Nephron progenitor cell (in vitro differentiated cells): ENCODE measurements at regions not wholly inside any gene's neighbourhood (a gene's known extent, or its start where the extent isn't known, plus 50 kb on each side); places are given as distances from the start of the nearest gene placed in this dataset.
A peak's percentile ranks its signal among the peaks of the same experiment; 100 is the strongest.

Source experiments
- DNase-seq: peaks from one replicate; pipeline ENCODE4 v3.0.0; 2021
- H3K27ac Mint-ChIP-seq: 2 replicates; pipeline ENCODE4 v1.8.0; 2021; ENCODE audit warnings: mild to moderate bottlenecking, moderate library complexity, mixed read lengths
- H3K27me3 Mint-ChIP-seq: 2 replicates; pipeline ENCODE4 v1.8.0; 2021; ENCODE audit warnings: mild to moderate bottlenecking, low read depth, mixed read lengths; ENCODE audit not compliant: poor library complexity
- H3K36me3 Mint-ChIP-seq: 2 replicates; pipeline ENCODE4 v1.8.0; 2021; ENCODE audit warnings: low read depth, mixed read lengths
- H3K4me1 Mint-ChIP-seq: 2 replicates; pipeline ENCODE4 v1.8.0; 2021; ENCODE audit warnings: mixed read lengths
- H3K4me3 Mint-ChIP-seq: 2 replicates; pipeline ENCODE4 v1.8.0; 2021; ENCODE audit warnings: mild to moderate bottlenecking, moderate library complexity, mixed read lengths
- H3K9me3 Mint-ChIP-seq: 2 replicates; pipeline ENCODE4 v1.8.0; 2021; ENCODE audit warnings: mild to moderate bottlenecking, moderate library complexity, mixed read lengths
- CTCF ChIP-seq: fragments of 200-600 bp; sonication (generic); IDR thresholded peaks from 2 replicates; pipeline ENCODE4 v1.5.0; 2021; ENCODE audit warnings: antibody characterized with exemption

- Mint-ChIP-seq H3K27ac (no peak overlapping the region), H3K9me3 (peaks cover 17% of the 10 kb centered on the region), H3K4me1 (peaks cover 9% of the 10 kb centered on the region), H3K4me3 (no peak overlapping the region), H3K36me3 (no peaks in the 10 kb centered on the region), H3K27me3 (peaks cover 4% of the 10 kb centered on the region)
- no peak for TF ChIP-seq CTCF
- DNase-seq: no peak
Observed at GRCh38 chr6:137964876-137965275, 97.8 kb downstream of the TNFAIP3 start.

GRCh38 chr6:137967689-137968454 is 100.8 kb downstream of the TNFAIP3 start:
- H3K4me3 Mint-ChIP-seq: no peak overlapping the region
- DNase-seq: no peak

GRCh38 chr6:137968455-137968804 is 101.4 kb downstream of the TNFAIP3 start:
- Mint-ChIP-seq H3K4me3 (no peak overlapping the region), H3K9me3 (no peaks in the 10 kb centered on the region), H3K4me1 (peaks cover 18% of the 10 kb centered on the region), H3K36me3 (no peaks in the 10 kb centered on the region), H3K27me3 (peaks cover 6% of the 10 kb centered on the region), H3K27ac (no peak overlapping the region)
- no peak for DNase-seq
- TF ChIP-seq CTCF: no peak

More at GRCh38 chr6:137967689-137968454, 100.8 kb downstream of the TNFAIP3 start:
- H3K36me3 Mint-ChIP-seq: no peaks in the 10 kb centered on the region
- no peak for TF ChIP-seq CTCF
- peaks cover 18% of the 10 kb centered on the region for H3K4me1 Mint-ChIP-seq
- H3K9me3 Mint-ChIP-seq: no peaks in the 10 kb centered on the region
- no peak overlapping the region for H3K27ac Mint-ChIP-seq
- H3K27me3 Mint-ChIP-seq: peaks cover 6% of the 10 kb centered on the region

GRCh38 chr6:137968901-137969300 is 101.8 kb downstream of the TNFAIP3 start:
- Mint-ChIP-seq H3K9me3 (peaks cover 2% of the 10 kb centered on the region), H3K36me3 (no peaks in the 10 kb centered on the region), H3K27me3 (peaks cover 6% of the 10 kb centered on the region), H3K4me3 (no peak overlapping the region), H3K27ac (no peak overlapping the region), H3K4me1 (peaks cover 18% of the 10 kb centered on the region)
- TF ChIP-seq CTCF: no peak
- no peak for DNase-seq

GRCh38 chr6:137969874-137970273 is 102.8 kb downstream of the TNFAIP3 start:
- H3K4me3 Mint-ChIP-seq: no peak overlapping the region
- peaks cover 6% of the 10 kb centered on the region for H3K27me3 Mint-ChIP-seq
- no peaks in the 10 kb centered on the region for H3K36me3 Mint-ChIP-seq
- peak overlapping the region; percentile 9 for H3K27ac Mint-ChIP-seq
- no peak for TF ChIP-seq CTCF
- DNase-seq: no peak
- peaks cover 4% of the 10 kb centered on the region for H3K9me3 Mint-ChIP-seq
- peaks cover 18% of the 10 kb centered on the region for H3K4me1 Mint-ChIP-seq

GRCh38 chr6:137970368-137970767 is 103.3 kb downstream of the TNFAIP3 start:
- no peak for DNase-seq
- Mint-ChIP-seq H3K4me3 (no peak overlapping the region), H3K27ac (no peak overlapping the region), H3K9me3 (peaks cover 4% of the 10 kb centered on the region), H3K4me1 (peaks cover 18% of the 10 kb centered on the region), H3K27me3 (peaks cover 6% of the 10 kb centered on the region), H3K36me3 (no peaks in the 10 kb centered on the region)
- TF ChIP-seq CTCF: no peak
